BE2C (cell line): ENCODE measurements at regions not wholly inside any gene's neighbourhood (a gene's known extent, or its start where the extent isn't known, plus 50 kb on each side); places are given as distances from the start of the nearest gene placed in this dataset.

Experiments
- DNase-seq: peaks from one replicate; pipeline ENCODE4 v3.0.0-alpha.2; 2020
- H3K27me3 ChIP-seq: fragments of 250-450 bp; sonication (Bioruptor Pico); 2 replicates; pipeline ENCODE4 v1.5.1; 2020; ENCODE audit warnings: mild to moderate bottlenecking
- H3K36me3 ChIP-seq: fragments of 250-450 bp; sonication (Bioruptor Pico); 2 replicates; pipeline ENCODE4 v1.5.1; 2020; ENCODE audit warnings: mild to moderate bottlenecking
- H3K4me1 ChIP-seq: fragments of 250-450 bp; sonication (Bioruptor Pico); 2 replicates; pipeline ENCODE4 v1.5.1; 2020
- H3K4me3 ChIP-seq: 2 replicates; pipeline ENCODE4 v1.5.1; 2011; ENCODE audit warnings: low read depth, low read length
- H3K9me3 ChIP-seq: fragments of 250-450 bp; sonication (Bioruptor Pico); 2 replicates; pipeline ENCODE4 v1.5.1; 2020
- TF ChIP-seq, protein P1 (sequence below): IDR thresholded peaks from 2 replicates; pipeline ENCODE4 v1.5.1; 2012; ENCODE audit warnings: mild to moderate bottlenecking, low read depth, low read length

GRCh38 chrX:66919280-66919832 lies 280.5 kb upstream of the EDA2R start:
- Histone ChIP-seq H3K4me3 (no peak overlapping the region), H3K9me3 (no peaks in the 10 kb centered on the region), H3K4me1 (no peaks in the 10 kb centered on the region), H3K36me3 (no peaks in the 10 kb centered on the region), H3K27me3 (no peaks in the 10 kb centered on the region)
- TF ChIP-seq, protein P1, sequence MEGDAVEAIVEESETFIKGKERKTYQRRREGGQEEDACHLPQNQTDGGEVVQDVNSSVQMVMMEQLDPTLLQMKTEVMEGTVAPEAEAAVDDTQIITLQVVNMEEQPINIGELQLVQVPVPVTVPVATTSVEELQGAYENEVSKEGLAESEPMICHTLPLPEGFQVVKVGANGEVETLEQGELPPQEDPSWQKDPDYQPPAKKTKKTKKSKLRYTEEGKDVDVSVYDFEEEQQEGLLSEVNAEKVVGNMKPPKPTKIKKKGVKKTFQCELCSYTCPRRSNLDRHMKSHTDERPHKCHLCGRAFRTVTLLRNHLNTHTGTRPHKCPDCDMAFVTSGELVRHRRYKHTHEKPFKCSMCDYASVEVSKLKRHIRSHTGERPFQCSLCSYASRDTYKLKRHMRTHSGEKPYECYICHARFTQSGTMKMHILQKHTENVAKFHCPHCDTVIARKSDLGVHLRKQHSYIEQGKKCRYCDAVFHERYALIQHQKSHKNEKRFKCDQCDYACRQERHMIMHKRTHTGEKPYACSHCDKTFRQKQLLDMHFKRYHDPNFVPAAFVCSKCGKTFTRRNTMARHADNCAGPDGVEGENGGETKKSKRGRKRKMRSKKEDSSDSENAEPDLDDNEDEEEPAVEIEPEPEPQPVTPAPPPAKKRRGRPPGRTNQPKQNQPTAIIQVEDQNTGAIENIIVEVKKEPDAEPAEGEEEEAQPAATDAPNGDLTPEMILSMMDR: no peak
- DNase-seq: no peak

- Histone ChIP-seq H3K4me3 (no peak overlapping the region), H3K9me3 (no peaks in the 10 kb centered on the region), H3K36me3 (no peaks in the 10 kb centered on the region), H3K4me1 (no peaks in the 10 kb centered on the region), H3K27me3 (no peaks in the 10 kb centered on the region)
- no peak for DNase-seq
- TF ChIP-seq, protein P1: no peak
These were observed 279.6 kb upstream of the EDA2R start for GRCh38 chrX:66918511-66918910.

DNA sequence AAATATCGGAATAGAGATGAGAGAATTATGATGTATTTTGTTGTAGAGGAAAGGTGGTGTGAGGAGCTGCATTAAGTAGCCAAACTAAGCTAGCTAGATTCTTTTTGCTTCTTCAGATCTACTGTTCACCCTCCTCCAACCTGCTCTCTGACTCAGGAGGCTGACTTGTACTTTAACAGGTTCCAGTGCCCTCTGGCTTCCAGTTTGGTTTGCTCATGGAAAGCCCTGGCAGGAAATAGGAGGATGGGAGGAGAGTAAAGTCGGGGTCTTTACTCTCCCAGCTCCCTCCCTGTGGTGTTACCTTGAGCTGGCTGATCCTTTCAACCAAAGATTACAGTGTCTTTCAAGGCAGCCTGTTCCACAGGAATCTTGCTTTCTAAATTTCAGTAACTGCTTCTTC lies 277.0 kb upstream of the EDA2R start:
- TF ChIP-seq, protein P1: no peak
- no peak overlapping the region for H3K4me3 ChIP-seq
- no peaks in the 10 kb centered on the region for H3K4me1 ChIP-seq
- no peak for DNase-seq
- no peaks in the 10 kb centered on the region for H3K27me3 ChIP-seq
- H3K9me3 ChIP-seq: no peaks in the 10 kb centered on the region
- H3K36me3 ChIP-seq: no peaks in the 10 kb centered on the region

- Histone ChIP-seq H3K9me3 (no peaks in the 10 kb centered on the region), H3K27me3 (no peaks in the 10 kb centered on the region), H3K4me1 (no peaks in the 10 kb centered on the region), H3K4me3 (no peak overlapping the region), H3K36me3 (no peaks in the 10 kb centered on the region)
- DNase-seq: no peak
- TF ChIP-seq, protein P1: no peak
These were observed 275.2 kb upstream of the EDA2R start for GRCh38 chrX:66914080-66914479.

DNA sequence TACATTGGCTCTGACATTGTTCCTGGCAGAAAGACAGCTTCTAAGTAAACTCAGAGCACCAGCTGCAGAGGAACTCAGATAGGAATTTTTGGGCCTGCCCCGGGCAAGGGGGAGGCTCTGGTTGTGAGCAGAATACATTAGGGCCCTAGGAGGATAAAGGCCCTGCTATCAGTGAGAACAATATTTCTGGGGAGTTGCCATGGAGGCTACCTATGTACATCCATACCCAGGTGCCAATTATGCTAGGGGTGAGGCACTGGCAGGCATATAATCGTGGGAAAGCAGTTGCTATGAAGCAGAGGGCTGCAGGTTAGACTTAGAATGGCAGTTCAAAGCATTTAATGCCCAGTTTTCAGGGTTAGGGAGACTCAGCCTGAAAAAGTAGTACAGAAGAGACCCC lies 273.5 kb upstream of the EDA2R start:
- Histone ChIP-seq H3K4me3 (no peak overlapping the region), H3K27me3 (no peaks in the 10 kb centered on the region)
- TF ChIP-seq, protein P1: no peak

GRCh38 chrX:66902081-66902480 lies 263.2 kb upstream of the EDA2R start:
- no peak for DNase-seq
- Histone ChIP-seq H3K36me3 (no peaks in the 10 kb centered on the region), H3K4me1 (no peaks in the 10 kb centered on the region), H3K27me3 (no peaks in the 10 kb centered on the region), H3K9me3 (no peaks in the 10 kb centered on the region), H3K4me3 (no peak overlapping the region)
- TF ChIP-seq, protein P1: no peak

More for the DNA sequence above, 273.5 kb upstream of the EDA2R start:
- Histone ChIP-seq H3K36me3 (no peaks in the 10 kb centered on the region), H3K9me3 (no peaks in the 10 kb centered on the region), H3K4me1 (no peaks in the 10 kb centered on the region)
- DNase-seq: no peak
